WTC11 (cell line): ENCODE measurements at regions not wholly inside any gene's neighbourhood (a gene's known extent, or its start where the extent isn't known, plus 50 kb on each side); places are given as distances from the start of the nearest gene placed in this dataset.
"Not testable (repeated sequence)": the region's sequence is repeated elsewhere in the genome, so short reads cannot be mapped to it uniquely, and the experiment has no call there.

Experiments
- ATAC-seq: fragments of 200-7000 bp; cut with Tn5 transposase; 2 replicates; pipeline ENCODE4 v1.10.0; 2021; ENCODE audit warnings: mild to moderate bottlenecking, moderate library complexity
- CTCF ChIA-PET: fragments of 300-600 bp; sonication (Branson Sonifier 250); formaldehyde crosslinking; loops from one replicate; lab custom pipeline; 2021; ENCODE audit warnings: antibody characterized with exemption; lab: Charles Lee
- POLR2A ChIA-PET: fragments of 350-600 bp; sonication (Branson Sonifier 250); formaldehyde crosslinking; loops from one replicate; lab custom pipeline; 2021; ENCODE audit warnings: antibody characterized with exemption; lab: Charles Lee
- DNase-seq: peaks from one replicate; pipeline ENCODE4 v3.0.0; 2021; ENCODE audit warnings: low spot score
- H3K27ac Mint-ChIP-seq: 2 replicates; pipeline ENCODE4 v1.8.0; 2021; ENCODE audit warnings: mixed read lengths
- H3K27me3 Mint-ChIP-seq: 2 replicates; pipeline ENCODE4 v1.8.0; 2021; ENCODE audit warnings: low read depth, mild to moderate bottlenecking, moderate library complexity, mixed read lengths
- H3K36me3 Mint-ChIP-seq: 2 replicates; pipeline ENCODE4 v1.8.0; 2021; ENCODE audit warnings: mixed read lengths
- H3K4me1 Mint-ChIP-seq: 2 replicates; pipeline ENCODE4 v1.8.0; 2022; ENCODE audit warnings: mixed read lengths
- H3K4me3 Mint-ChIP-seq: 2 replicates; pipeline ENCODE4 v1.8.0; 2021; ENCODE audit warnings: mild to moderate bottlenecking, moderate library complexity, mixed read lengths
- H3K9me3 Mint-ChIP-seq: 2 replicates; pipeline ENCODE4 v1.8.0; 2021; ENCODE audit warnings: mixed read lengths
- IRF1 ChIP-seq: sonication (generic); formaldehyde crosslinking; IDR thresholded peaks from 2 replicates; pipeline ENCODE4 v1.8.0; 2023; ENCODE audit warnings: missing genetic modification reagents
- JUN ChIP-seq: sonication (generic); formaldehyde crosslinking; IDR thresholded peaks from 2 replicates; pipeline ENCODE4 v1.8.0; 2023; ENCODE audit warnings: mild to moderate bottlenecking, missing genetic modification reagents
- KAT7 ChIP-seq: sonication (generic); formaldehyde crosslinking; IDR thresholded peaks from 2 replicates; pipeline ENCODE4 v1.8.1; 2023; ENCODE audit warnings: missing genetic modification reagents, mild to moderate bottlenecking, borderline replicate concordance
- MYBL2 ChIP-seq: sonication (generic); formaldehyde crosslinking; IDR thresholded peaks from 2 replicates; pipeline ENCODE4 v1.8.1; 2023; ENCODE audit warnings: mild to moderate bottlenecking, moderate library complexity, missing genetic modification reagents
- NFATC4 ChIP-seq: fragments of 250-450 bp; sonication (Bioruptor Pico); IDR thresholded peaks from 2 replicates; pipeline ENCODE4 v1.9.0; 2021; ENCODE audit warnings: mild to moderate bottlenecking
- NFE2L1 ChIP-seq: sonication (generic); formaldehyde crosslinking; IDR thresholded peaks from 2 replicates; pipeline ENCODE4 v1.8.1; 2023; ENCODE audit warnings: missing genetic modification reagents
- OVOL2 ChIP-seq: fragments of 250-450 bp; sonication (Bioruptor Pico); IDR thresholded peaks from 2 replicates; pipeline ENCODE4 v1.9.0; 2021; ENCODE audit warnings: mild to moderate bottlenecking, borderline replicate concordance
- RORB ChIP-seq: fragments of 250-450 bp; sonication (Bioruptor Pico); IDR thresholded peaks from 2 replicates; pipeline ENCODE4 v1.9.0; 2021; ENCODE audit warnings: mild to moderate bottlenecking
- TCF7 ChIP-seq: sonication (generic); formaldehyde crosslinking; IDR thresholded peaks from 2 replicates; pipeline ENCODE4 v1.8.0; 2022; ENCODE audit warnings: mild to moderate bottlenecking, low read depth, missing genetic modification reagents, moderate library complexity
- ZNF423 ChIP-seq: fragments of 250-450 bp; sonication (Bioruptor Pico); IDR thresholded peaks from 2 replicates; pipeline ENCODE4 v2.1.2; 2022; ENCODE audit warnings: mild to moderate bottlenecking, moderate library complexity
- ZNF671 ChIP-seq: fragments of 250-450 bp; sonication (Bioruptor Pico); IDR thresholded peaks from 2 replicates; pipeline ENCODE4 v1.8.0; 2021; ENCODE audit warnings: mild to moderate bottlenecking
- TF ChIP-seq, protein P1 (sequence below): sonication (generic); formaldehyde crosslinking; IDR thresholded peaks from 2 replicates; pipeline ENCODE4 v1.8.0; 2022; ENCODE audit warnings: mild to moderate bottlenecking, missing genetic modification reagents

GRCh38 chrX:66717926-66718325 is 79.0 kb upstream of the EDA2R start (continued):
- no peak for TF ChIP-seq JUN
- TF ChIP-seq, protein P1, sequence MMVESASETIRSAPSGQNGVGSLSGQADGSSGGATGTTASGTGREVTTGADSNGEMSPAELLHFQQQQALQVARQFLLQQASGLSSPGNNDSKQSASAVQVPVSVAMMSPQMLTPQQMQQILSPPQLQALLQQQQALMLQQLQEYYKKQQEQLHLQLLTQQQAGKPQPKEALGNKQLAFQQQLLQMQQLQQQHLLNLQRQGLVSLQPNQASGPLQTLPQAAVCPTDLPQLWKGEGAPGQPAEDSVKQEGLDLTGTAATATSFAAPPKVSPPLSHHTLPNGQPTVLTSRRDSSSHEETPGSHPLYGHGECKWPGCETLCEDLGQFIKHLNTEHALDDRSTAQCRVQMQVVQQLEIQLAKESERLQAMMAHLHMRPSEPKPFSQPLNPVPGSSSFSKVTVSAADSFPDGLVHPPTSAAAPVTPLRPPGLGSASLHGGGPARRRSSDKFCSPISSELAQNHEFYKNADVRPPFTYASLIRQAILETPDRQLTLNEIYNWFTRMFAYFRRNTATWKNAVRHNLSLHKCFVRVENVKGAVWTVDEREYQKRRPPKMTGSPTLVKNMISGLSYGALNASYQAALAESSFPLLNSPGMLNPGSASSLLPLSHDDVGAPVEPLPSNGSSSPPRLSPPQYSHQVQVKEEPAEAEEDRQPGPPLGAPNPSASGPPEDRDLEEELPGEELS (CRISPR knock-in tag) = no peak
- no peak for TF ChIP-seq TCF7 (CRISPR knock-in tag)
- no peak for TF ChIP-seq KAT7 (CRISPR knock-in tag)
- no peak for TF ChIP-seq ZNF423 (CRISPR knock-in tag)
- no peak for TF ChIP-seq NFATC4

DNA sequence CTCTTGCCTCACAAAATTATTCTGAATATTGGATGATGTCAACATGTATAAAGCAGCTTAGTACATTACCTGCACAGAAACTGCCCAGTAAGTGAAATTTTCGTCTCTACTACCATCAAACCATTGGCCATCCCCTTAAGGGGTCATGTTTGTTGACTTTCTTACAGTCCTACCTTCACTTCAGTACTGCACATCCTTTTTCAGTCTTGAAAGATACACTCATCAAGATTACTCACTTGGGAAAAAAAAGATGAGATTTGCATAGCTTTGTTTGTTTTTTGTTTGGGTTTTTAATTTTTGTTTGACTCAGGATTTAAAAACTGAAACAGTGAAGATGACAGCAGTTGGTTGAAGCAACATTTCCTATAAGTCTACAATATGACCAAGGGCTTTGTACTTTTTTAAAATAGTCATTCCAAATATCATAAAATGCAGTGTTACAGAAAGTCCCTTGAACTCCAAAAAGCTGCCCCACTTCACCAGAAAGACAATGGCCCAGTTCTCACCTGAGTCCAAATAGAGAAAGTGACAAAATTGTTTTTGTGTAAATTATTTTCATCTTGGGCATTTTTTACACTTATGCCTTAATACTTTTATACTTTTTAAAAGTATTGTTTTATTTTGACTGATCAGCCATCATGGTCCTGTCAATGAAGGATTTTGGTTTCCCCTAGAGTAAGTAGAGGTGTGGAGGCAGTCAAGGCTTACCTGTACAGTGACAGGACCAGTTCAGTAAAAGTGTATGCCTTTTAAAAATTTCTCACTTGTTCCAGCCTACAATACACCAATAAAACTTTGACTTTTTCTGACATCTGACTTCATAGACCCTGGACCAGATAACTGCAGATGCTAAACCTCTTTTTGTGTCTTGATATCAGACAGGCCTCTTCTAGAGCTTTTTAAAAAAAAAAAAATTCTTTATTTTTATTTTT is 59.7 kb upstream of the EDA2R start:
- no peak for ATAC-seq
- CTCF ChIA-PET = no interaction called here
- no peak overlapping the region for H3K27ac Mint-ChIP-seq
- no peaks in the 10 kb centered on the region for H3K27me3 Mint-ChIP-seq
- TF ChIP-seq MYBL2 (CRISPR knock-in tag) (no peak), ZNF671 (CRISPR knock-in tag) (no peak), IRF1 (no peak), OVOL2 (CRISPR knock-in tag) (no peak), TCF7 (CRISPR knock-in tag) (no peak), ZNF423 (CRISPR knock-in tag) (no peak), NFE2L1 (no peak), RORB (CRISPR knock-in tag) (no peak)
- TF ChIP-seq, all 79 proteins: peak for 0
- Mint-ChIP-seq H3K36me3 (0 out of 2 replicates have a peak, but pooled peaks cover 4% of the 10 kb centered on the region), H3K4me1 (no peaks in the 10 kb centered on the region), H3K4me3 (no peak overlapping the region), H3K9me3 (peaks cover 14% of the 10 kb centered on the region)
- POLR2A ChIA-PET = no interaction called here
- no peak for DNase-seq

- H3K4me1 Mint-ChIP-seq, POLR2A ChIA-PET, ATAC-seq, H3K27ac Mint-ChIP-seq, H3K27me3 Mint-ChIP-seq, DNase-seq, CTCF ChIA-PET, H3K4me3 Mint-ChIP-seq: not testable (repeated sequence)
- Mint-ChIP-seq H3K36me3 (peaks cover 21% of the 10 kb centered on the region), H3K9me3 (peaks cover 40% of the 10 kb centered on the region)
These were observed 53.6 kb upstream of the EDA2R start for GRCh38 chrX:66692512-66692911.
